Mesothelial cell of epicardium (in vitro differentiated cells): ENCODE measurements at regions not wholly inside any gene's neighbourhood (a gene's known extent, or its start where the extent isn't known, plus 50 kb on each side); places are given as distances from the start of the nearest gene placed in this dataset.

Experiments used
- DNase-seq, 2 experiments: peaks; one replicate each; pipeline ENCODE4 v3.0.0; 2021; ENCODE audit warnings: low spot score in 2 of 2; ENCODE audit not compliant: unreplicated experiment in 2 of 2
- H3K27ac Mint-ChIP-seq: 2 replicates; pipeline ENCODE4 v1.8.0; 2021; ENCODE audit warnings: mixed read lengths
- H3K27me3 Mint-ChIP-seq: 2 replicates; pipeline ENCODE4 v1.8.0; 2021; ENCODE audit warnings: low read depth, mixed read lengths
- H3K36me3 Mint-ChIP-seq: 2 replicates; pipeline ENCODE4 v1.8.0; 2021; ENCODE audit warnings: mixed read lengths
- H3K4me1 Mint-ChIP-seq: 2 replicates; pipeline ENCODE4 v1.8.0; 2021; ENCODE audit warnings: mixed read lengths
- H3K4me3 Mint-ChIP-seq: 2 replicates; pipeline ENCODE4 v1.8.0; 2021; ENCODE audit warnings: mild to moderate bottlenecking, moderate library complexity, mixed read lengths
- H3K9me3 Mint-ChIP-seq: 2 replicates; pipeline ENCODE4 v1.8.0; 2021; ENCODE audit warnings: mixed read lengths
- CTCF ChIP-seq: fragments of 200-600 bp; sonication (generic); IDR thresholded peaks from one replicate; pipeline ENCODE4 v1.5.0; 2021; ENCODE audit warnings: antibody characterized with exemption; ENCODE audit not compliant: unreplicated experiment

GRCh38 chr5:167753725-167754490 lies 537.5 kb upstream of the WWC1 start:
- H3K27me3 Mint-ChIP-seq = no peaks in the 10 kb centered on the region
- H3K36me3 Mint-ChIP-seq = no peaks in the 10 kb centered on the region
- H3K4me1 Mint-ChIP-seq = peaks cover 13% of the 10 kb centered on the region
- H3K4me3 Mint-ChIP-seq = no peak overlapping the region
- no peaks in the 10 kb centered on the region for H3K9me3 Mint-ChIP-seq
- DNase-seq = no peak
- H3K27ac Mint-ChIP-seq = no peak overlapping the region
- TF ChIP-seq CTCF = no peak

GRCh38 chr5:167754501-167755021 lies 536.9 kb upstream of the WWC1 start:
- no peaks in the 10 kb centered on the region for H3K27me3 Mint-ChIP-seq
- H3K4me1 Mint-ChIP-seq = peaks cover 16% of the 10 kb centered on the region
- H3K36me3 Mint-ChIP-seq = no peaks in the 10 kb centered on the region
- H3K27ac Mint-ChIP-seq = no peak overlapping the region
- no peak for DNase-seq
- no peaks in the 10 kb centered on the region for H3K9me3 Mint-ChIP-seq
- no peak for TF ChIP-seq CTCF
- H3K4me3 Mint-ChIP-seq = no peak overlapping the region

GRCh38 chr5:167755420-167755819 lies 536.0 kb upstream of the WWC1 start:
- no peak overlapping the region for H3K4me3 Mint-ChIP-seq
- H3K9me3 Mint-ChIP-seq = no peaks in the 10 kb centered on the region
- H3K27me3 Mint-ChIP-seq = no peaks in the 10 kb centered on the region
- DNase-seq = no peak
- no peak overlapping the region for H3K27ac Mint-ChIP-seq
- H3K36me3 Mint-ChIP-seq = no peaks in the 10 kb centered on the region
- peaks cover 16% of the 10 kb centered on the region for H3K4me1 Mint-ChIP-seq
- TF ChIP-seq CTCF = no peak

- Mint-ChIP-seq H3K4me3 (no peak overlapping the region), H3K27ac (no peak overlapping the region), H3K4me1 (peaks cover 16% of the 10 kb centered on the region)
These were observed 532.2 kb upstream of the WWC1 start for GRCh38 chr5:167759057-167759821.

GRCh38 chr5:167763772-167764171 lies 527.7 kb upstream of the WWC1 start:
- no peak for TF ChIP-seq CTCF
- Mint-ChIP-seq H3K36me3 (no peaks in the 10 kb centered on the region), H3K9me3 (no peaks in the 10 kb centered on the region), H3K27me3 (peaks cover 2% of the 10 kb centered on the region), H3K27ac (no peak overlapping the region), H3K4me3 (no peak overlapping the region), H3K4me1 (peaks cover 24% of the 10 kb centered on the region)
- no peak for DNase-seq

More at GRCh38 chr5:167759057-167759821, 532.2 kb upstream of the WWC1 start:
- Mint-ChIP-seq H3K36me3 (no peaks in the 10 kb centered on the region), H3K9me3 (no peaks in the 10 kb centered on the region), H3K27me3 (peaks cover 2% of the 10 kb centered on the region)
- DNase-seq = no peak
- TF ChIP-seq CTCF = no peak
